ENCODE measurements at regions not wholly inside any gene's neighbourhood (a gene's known extent, or its start where the extent isn't known, plus 50 kb on each side); places are given as distances from the start of the nearest gene placed in this dataset.

- ChIA-PET POLR2A (ENCODE audit: unreplicated experiment) (no interaction called here), CTCF (no interaction called here)
- Histone ChIP-seq H3K79me1 (ENCODE audit: low read depth in 1 of 2, low read length in 2 of 2) (no peaks in the 10 kb centered on the region), H3K9me3 (ENCODE audit: control insufficient read depth, insufficient read depth, low read length) (no peaks in the 10 kb centered on the region), H3K36me3 (ENCODE audit: control insufficient read depth, insufficient read depth, low read length) (no peaks in the 10 kb centered on the region), H3K14ac (replicated peaks; ENCODE audit: low read depth, low read length) (no peak overlapping the region), H3K4me1 (ENCODE audit: control insufficient read depth, insufficient read depth, low read length) (no peaks in the 10 kb centered on the region), H2BK20ac (ENCODE audit: low read depth, low read length) (no peak overlapping the region), H3K9ac (ENCODE audit: low read depth, low read length) (no peak overlapping the region), H2BK120ac (ENCODE audit: low read depth, low read length) (no peak overlapping the region), H2AK9ac (replicated peaks; ENCODE audit: low read depth, low read length, poor library complexity) (no peak overlapping the region), H3K9me1 (ENCODE audit: insufficient read depth, low read length) (no peaks in the 10 kb centered on the region), H4K20me1 (ENCODE audit: insufficient read depth, low read length) (no peaks in the 10 kb centered on the region), H2BK5ac (ENCODE audit: low read depth, low read length, poor library complexity, severe bottlenecking) (no peak overlapping the region), H2BK15ac (ENCODE audit: low read depth, low read length) (no peak overlapping the region), H3K4ac (ENCODE audit: low read depth, low read length) (no peak overlapping the region), H3K18ac (ENCODE audit: low read depth, low read length) (no peak overlapping the region), H2AFZ (replicated peaks; ENCODE audit: low read length, poor library complexity) (no peak overlapping the region), H4K8ac (ENCODE audit: low read depth in 2 of 2, low read length in 2 of 2) (no peak overlapping the region), H3K27ac (ENCODE audit: insufficient read depth, low read length) (no peak overlapping the region), H3K27me3 (ENCODE audit: control insufficient read depth, insufficient read depth, low read length) (no peaks in the 10 kb centered on the region), H3K4me2 (ENCODE audit: low read depth, low read length) (no peak overlapping the region), H2AK5ac (ENCODE audit: low read depth, low read length) (no peak overlapping the region), H3K56ac (ENCODE audit: extremely low read depth, insufficient read depth, low read length) (no peak overlapping the region), H4K91ac (ENCODE audit: insufficient read depth, low read depth, low read length) (no peak overlapping the region), H4K5ac (ENCODE audit: low read depth, low read length) (no peak overlapping the region), H3K4me3 (ENCODE audit: insufficient read depth, low read depth, low read length) (no peak overlapping the region), H3K23ac (ENCODE audit: low read depth, low read length) (no peak overlapping the region)
- intact Hi-C loops (cut with micrococcal nuclease), result no loop called here
- no peak for ATAC-seq (ENCODE audit: low read depth)
- no CpG with 5 or more reads among the region's 4 CpGs for WGBS, 2 experiments (ENCODE audit: extremely low coverage in 2 of 2, insufficient read length in 1 of 2)
- DNase-seq, result no peak
- TF ChIP-seq RFX5 (IDR thresholded peaks at IDR 0.05; ENCODE audit: low read depth, low read length) (no peak), SMC3 (IDR thresholded peaks at IDR 0.05; ENCODE audit: low read depth, low read length) (no peak), CEBPB (IDR thresholded peaks at IDR 0.05; ENCODE audit: low read depth, low read length) (no peak), MAZ (IDR thresholded peaks at IDR 0.05; ENCODE audit: borderline replicate concordance, low read depth, low read length) (no peak), BHLHE40 (IDR thresholded peaks at IDR 0.05; ENCODE audit: low read depth, low read length) (no peak), FOS (IDR thresholded peaks at IDR 0.05; ENCODE audit: low read depth, low read length) (no peak), USF2 (IDR thresholded peaks at IDR 0.05; ENCODE audit: low read depth, low read length) (no peak), CHD1 (IDR thresholded peaks at IDR 0.05; ENCODE audit: low read depth, low read length) (no peak), MXI1 (IDR thresholded peaks at IDR 0.05; ENCODE audit: borderline replicate concordance, low read depth, low read length) (no peak), MAFK (IDR thresholded peaks at IDR 0.05; ENCODE audit: low read depth, low read length) (no peak), NFE2L2 (IDR thresholded peaks at IDR 0.05; ENCODE audit: low read depth, low read length) (no peak), POLR2A (IDR thresholded peaks at IDR 0.05; ENCODE audit: low read depth, low read length) (no peak), RCOR1 (IDR thresholded peaks at IDR 0.05; ENCODE audit: insufficient replicate concordance, low read length) (no peak), RAD21 (IDR thresholded peaks at IDR 0.05; ENCODE audit: low read length) (no peak)
- TF ChIP-seq, protein P1, sequence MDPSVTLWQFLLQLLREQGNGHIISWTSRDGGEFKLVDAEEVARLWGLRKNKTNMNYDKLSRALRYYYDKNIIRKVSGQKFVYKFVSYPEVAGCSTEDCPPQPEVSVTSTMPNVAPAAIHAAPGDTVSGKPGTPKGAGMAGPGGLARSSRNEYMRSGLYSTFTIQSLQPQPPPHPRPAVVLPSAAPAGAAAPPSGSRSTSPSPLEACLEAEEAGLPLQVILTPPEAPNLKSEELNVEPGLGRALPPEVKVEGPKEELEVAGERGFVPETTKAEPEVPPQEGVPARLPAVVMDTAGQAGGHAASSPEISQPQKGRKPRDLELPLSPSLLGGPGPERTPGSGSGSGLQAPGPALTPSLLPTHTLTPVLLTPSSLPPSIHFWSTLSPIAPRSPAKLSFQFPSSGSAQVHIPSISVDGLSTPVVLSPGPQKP (IDR thresholded peaks at IDR 0.05; ENCODE audit: borderline replicate concordance, low read depth, low read length), result no peak
- dilution Hi-C loops (cut with HindIII; ENCODE audit: low sequenced_read_pairs, unreplicated experiment), result no loop called here
- BruUV-seq (replicated peaks), result no TSS peak
- in situ Hi-C loops (cut with MboI; ENCODE audit: low sequenced_read_pairs), result no loop called here
These were observed 103.2 kb downstream of the EBLN2 start for GRCh38 chr3:73164622-73165021.
